ENCODE measurements at regions not wholly inside any gene's neighbourhood (a gene's known extent, or its start where the extent isn't known, plus 50 kb on each side); places are given as distances from the start of the nearest gene placed in this dataset.

GRCh38 chr2:139918982-139919381 is 1138.8 kb upstream of the NXPH2 start:
- TF ChIP-seq MTA3 (IDR thresholded peaks at IDR 0.05; ENCODE audit: borderline replicate concordance) (no peak), PHB2 (IDR thresholded peaks at IDR 0.05; ENCODE audit: low read depth) (no peak), ZNF589 (CRISPR knock-in tag; IDR thresholded peaks at IDR 0.05; ENCODE audit: low read depth) (no peak), AFF4 (CRISPR knock-in tag; IDR thresholded peaks at IDR 0.05) (no peak), PHF20 (IDR thresholded peaks at IDR 0.05; ENCODE audit: partially characterized antibody) (no peak), ATF6 (CRISPR knock-in tag; IDR thresholded peaks at IDR 0.05) (no peak), KAT7 (CRISPR knock-in tag; IDR thresholded peaks at IDR 0.05; ENCODE audit: borderline replicate concordance) (no peak)

More at GRCh38 chr2:139918982-139919381, 1138.8 kb upstream of the NXPH2 start:
- no TSS peak for BruUV-seq (replicated peaks)
- H3K27ac ChIP-seq (ENCODE audit: extremely low read depth, low read depth, low read length): no peak overlapping the region
- WGBS (ENCODE audit: insufficient coverage, low coverage, missing lambda C conversion rate): 0% methylated on average over 3 of the region's 3 CpGs
- H3K9me3 ChIP-seq (replicated peaks; ENCODE audit: control insufficient read depth, insufficient read depth, low read depth, low read length): no peaks in the 10 kb centered on the region
- H3K9me1 ChIP-seq (ENCODE audit: control insufficient read depth, insufficient read depth, low read length): no peaks in the 10 kb centered on the region
- POLR2A ChIA-PET: no interaction called here
- ATAC-seq (no peak), FAIRE-seq (no peak), DNase-seq (ENCODE audit: extremely low read depth in 1 of 4, low spot score in 3 of 4) (no peak)
- no peaks in the 10 kb centered on the region for H3K27me3 ChIP-seq (ENCODE audit: control insufficient read depth in 2 of 2, insufficient read depth in 2 of 2, low read length in 2 of 2)
- no peaks in the 10 kb centered on the region for H4K20me1 ChIP-seq (replicated peaks; ENCODE audit: control insufficient read depth, insufficient read depth, low read length)
- no peak overlapping the region for H2AFZ ChIP-seq (ENCODE audit: low read depth, low read length)
- H3K36me3 ChIP-seq (ENCODE audit: control insufficient read depth, insufficient read depth, low read length): no peaks in the 10 kb centered on the region
- intact Hi-C loops (cut with micrococcal nuclease): no loop called here
- in situ Hi-C loops (cut with MboI): no loop called here
- H3K9ac ChIP-seq (ENCODE audit: insufficient read depth in 1 of 2, low read depth in 2 of 2, low read length in 2 of 2): no peak overlapping the region
- no peak overlapping the region for H3K4me3 ChIP-seq
- CTCF ChIA-PET (ENCODE audit: low intra/inter-chr PET ratio): no interaction called here
- no peak overlapping the region for H3K4me2 ChIP-seq (ENCODE audit: insufficient read depth, low read length)
- H3K79me2 ChIP-seq (ENCODE audit: control insufficient read depth, insufficient read depth, low read length): no peaks in the 10 kb centered on the region
- no peaks in the 10 kb centered on the region for H3K4me1 ChIP-seq (replicated peaks in 1 of 2; ENCODE audit: control insufficient read depth in 2 of 2, insufficient read depth in 2 of 2, low read length in 2 of 2)
